NCI-H1105 treated with DMSO at 0.1 percent for 48 hours (cell line): ENCODE measurements at regions not wholly inside any gene's neighbourhood (a gene's known extent, or its start where the extent isn't known, plus 50 kb on each side); places are given as distances from the start of the nearest gene placed in this dataset.
"Not testable (repeated sequence)": the region's sequence is repeated elsewhere in the genome, so short reads cannot be mapped to it uniquely, and the experiment has no call there.

Experiments
- DNase-seq: peaks from one replicate; lab custom pipeline; 2025; lab: John Stamatoyannopoulos, UW

DNA sequence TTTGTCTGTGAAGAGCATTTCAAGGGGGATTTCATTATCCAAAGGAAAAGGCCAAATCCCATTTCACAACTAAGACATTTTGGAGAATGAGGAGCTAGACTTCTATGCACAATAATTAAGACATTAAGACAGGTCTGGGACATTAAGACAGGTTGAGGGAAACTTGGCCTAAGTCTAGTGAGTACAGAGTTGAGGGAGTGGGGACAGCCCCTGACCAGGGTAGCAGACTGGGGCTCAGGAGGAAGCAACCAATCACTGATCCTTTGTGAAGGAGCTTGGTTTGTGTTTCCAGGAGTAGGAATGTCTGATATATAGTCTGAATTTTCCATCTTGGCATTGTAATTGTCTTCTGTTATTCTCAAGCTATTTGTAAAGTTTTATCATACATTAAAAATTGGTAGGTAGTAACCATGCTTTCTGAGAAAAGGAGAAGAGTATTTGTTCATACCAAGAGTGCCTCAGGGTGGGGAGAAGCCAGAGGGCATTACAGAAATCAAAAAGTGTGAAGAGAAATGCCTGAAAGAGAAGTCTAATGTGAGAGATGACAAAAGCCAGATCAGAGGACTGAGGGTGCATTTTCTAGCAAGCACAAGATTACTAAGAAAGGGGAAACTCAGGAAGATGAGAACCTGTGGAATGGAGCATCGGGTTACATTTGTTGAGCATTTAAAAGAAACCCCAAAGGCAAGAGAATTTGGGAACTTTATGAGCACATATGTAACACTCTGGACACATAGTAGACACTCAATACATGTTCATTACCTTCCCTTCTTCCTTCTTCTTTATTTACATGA lies 189.3 kb upstream of the PIK3R1 start:
- no peak for DNase-seq

DNA sequence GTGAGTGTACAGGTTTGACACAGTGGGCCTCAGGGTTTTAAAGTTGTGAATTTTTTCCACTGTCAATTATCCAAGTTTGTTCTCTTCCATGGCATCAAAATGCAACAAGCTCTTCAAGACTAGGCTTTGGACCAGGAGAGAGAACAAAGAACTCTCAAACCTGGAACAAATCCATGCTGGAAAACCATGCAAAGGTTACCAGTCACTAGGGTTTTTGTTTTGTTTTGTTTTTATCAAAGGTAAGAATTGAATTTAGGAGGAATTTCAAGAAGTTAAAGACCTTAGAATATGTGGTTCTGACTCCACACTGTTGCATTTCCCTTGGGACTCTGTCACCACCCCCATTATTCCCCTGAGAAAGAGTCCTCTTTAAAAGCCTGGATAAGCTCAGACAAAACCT lies 191.1 kb upstream of the PIK3R1 start:
- DNase-seq, result no peak

DNA sequence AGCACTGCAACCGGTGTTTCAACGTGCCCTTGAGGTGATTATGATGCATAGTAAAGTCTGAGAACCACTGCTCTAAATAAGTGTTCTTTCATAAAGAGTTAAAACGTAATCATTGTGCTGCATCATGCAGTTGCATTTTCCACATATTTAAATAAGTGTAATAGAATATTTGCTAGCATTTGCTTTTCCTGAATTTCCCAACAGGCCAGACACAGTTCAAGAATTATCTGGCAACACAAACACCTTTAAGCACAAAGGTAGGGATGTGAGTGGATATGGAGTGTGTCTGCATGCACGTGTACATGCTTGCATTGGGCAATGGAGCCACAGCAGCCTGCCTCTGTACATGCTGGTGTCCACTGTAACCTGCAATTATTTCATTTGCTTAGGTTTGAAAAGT lies 193.6 kb upstream of the PIK3R1 start:
- DNase-seq, result no peak

DNA sequence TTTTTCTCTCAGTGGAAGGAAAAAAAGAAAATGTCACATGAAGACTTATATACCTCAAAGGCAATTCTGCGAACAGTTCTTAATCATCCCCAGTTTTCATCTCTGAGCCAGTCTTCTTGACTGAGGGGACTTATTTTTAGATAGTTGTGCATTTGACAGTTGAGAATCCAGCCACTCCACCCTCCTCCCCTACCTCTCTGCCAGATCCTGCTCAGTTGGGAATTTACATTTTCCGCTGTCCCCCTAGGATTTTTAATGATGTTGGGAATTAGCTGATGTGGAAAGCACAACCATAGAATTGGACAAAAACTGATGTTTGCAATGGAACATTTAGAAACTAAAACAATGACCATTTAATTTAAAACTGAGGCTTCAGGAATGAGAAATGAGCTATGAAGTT lies 194.3 kb upstream of the PIK3R1 start:
- no peak for DNase-seq

DNA sequence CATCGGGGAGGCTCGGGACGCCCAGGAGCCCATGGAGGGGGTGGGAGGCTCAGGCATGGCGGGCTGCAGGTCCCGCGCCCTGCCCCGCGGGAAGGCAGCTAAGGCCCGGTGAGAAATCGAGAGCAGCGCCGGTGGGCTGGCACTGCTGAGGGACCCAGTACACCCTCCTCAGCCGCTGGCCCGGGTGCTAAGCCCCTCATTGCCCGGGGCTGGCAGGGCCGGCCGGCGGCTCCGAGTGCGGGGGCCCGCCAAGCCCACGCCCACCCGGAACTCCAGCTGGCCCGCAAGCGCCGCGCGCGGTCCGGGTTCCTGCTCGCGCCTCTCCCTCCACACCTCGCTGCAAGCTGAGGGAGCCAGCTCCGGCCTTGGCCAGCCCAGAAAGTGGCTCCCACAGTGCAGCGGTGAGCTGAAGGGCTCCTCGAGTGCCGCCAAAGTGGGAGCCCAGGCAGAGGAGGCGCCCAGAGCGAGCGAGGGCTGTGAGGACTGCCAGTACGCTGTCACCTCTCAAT lies 195.0 kb upstream of the PIK3R1 start:
- not testable (repeated sequence) for DNase-seq

- no peak for DNase-seq
Observed at GRCh38 chr5:68015381-68016302, 199.9 kb upstream of the PIK3R1 start.

DNA sequence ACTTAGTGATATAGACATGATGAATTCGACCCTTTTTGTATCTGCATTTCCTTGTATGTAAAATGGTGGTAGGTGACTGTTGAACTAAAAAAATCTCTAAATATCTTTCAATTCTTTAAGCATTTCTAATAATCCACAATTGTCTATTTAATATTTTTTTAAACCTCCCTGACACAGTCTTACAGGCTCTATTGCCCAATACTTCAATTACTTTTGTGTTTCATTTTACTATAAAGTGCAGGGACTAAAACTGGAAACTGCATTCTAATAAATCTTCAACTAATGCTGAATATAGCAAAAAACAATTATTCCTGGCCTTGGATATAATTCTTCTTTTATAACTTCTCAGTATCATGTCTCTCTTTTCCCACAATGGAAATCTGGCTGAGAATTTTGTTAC lies 202.7 kb upstream of the PIK3R1 start:
- DNase-seq, result no peak

GRCh38 chr5:68012429-68012828 lies 203.1 kb upstream of the PIK3R1 start:
- DNase-seq, result no peak

GRCh38 chr5:68011801-68012200 lies 203.8 kb upstream of the PIK3R1 start:
- no peak for DNase-seq

DNA sequence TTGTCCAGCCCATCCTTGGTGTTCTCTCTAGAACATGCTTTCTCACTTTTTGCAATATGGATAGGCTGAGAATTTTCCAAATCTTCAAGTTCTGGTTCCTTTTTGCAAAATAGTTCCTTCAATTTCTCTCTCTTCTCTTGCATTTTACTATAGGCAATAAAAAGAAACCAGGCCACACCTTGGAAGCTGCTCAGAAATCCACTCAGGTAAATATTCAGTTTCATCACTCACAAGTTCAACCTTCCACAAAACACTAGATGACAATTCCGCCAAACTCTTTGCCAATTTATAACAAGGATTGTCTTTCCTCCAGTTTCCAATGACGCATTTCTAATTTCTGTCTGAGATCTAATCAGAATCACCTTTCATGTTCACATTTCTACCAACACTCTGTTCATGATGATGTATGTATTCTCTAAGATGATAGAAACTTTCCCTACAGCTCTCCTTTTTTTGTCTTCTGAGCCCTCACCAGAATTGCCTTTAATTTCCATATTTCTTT lies 204.2 kb upstream of the PIK3R1 start:
- no peak for DNase-seq

- DNase-seq, result no peak
Observed at GRCh38 chr5:68010740-68011139, 204.8 kb upstream of the PIK3R1 start.

DNA sequence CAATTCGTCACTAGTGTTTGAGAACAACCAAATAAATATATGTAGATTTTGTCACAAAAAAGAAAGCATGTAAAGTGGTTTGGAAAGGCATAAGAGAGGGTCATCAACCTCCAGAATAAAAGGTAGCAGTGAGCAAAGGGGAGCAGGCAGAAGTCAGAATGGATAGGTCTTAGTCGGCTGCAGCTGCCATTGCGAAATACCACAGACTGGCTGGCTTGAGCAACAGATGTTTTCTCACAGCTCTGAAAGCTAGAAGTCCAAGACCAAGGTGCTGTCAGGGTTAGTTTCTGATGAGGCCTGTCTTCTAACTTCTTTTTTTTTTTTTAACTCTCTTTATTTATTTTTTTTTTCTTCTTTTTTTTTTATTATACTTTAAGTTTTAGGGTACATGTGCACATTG lies 208.1 kb upstream of the PIK3R1 start:
- no peak for DNase-seq

DNA sequence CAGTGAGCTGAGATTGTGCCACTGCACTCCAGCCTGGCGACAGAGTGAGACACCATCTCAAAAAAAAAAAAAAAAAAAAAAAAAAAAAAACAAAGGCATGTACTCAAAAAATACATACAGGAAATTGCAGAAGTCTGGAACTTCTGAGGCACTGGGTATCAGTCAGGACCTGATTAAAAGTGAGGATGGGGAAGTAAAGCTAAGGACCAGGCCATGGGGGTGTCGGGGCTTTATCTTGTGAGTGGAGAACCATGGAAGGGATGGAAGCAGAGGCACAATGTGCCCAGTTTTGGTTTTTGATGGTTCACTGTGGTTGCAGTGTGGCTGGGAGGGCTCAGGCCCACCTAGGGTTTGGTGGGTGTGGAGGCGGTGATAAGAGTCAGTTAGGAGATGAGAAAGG lies 212.7 kb upstream of the PIK3R1 start:
- no peak for DNase-seq

DNA sequence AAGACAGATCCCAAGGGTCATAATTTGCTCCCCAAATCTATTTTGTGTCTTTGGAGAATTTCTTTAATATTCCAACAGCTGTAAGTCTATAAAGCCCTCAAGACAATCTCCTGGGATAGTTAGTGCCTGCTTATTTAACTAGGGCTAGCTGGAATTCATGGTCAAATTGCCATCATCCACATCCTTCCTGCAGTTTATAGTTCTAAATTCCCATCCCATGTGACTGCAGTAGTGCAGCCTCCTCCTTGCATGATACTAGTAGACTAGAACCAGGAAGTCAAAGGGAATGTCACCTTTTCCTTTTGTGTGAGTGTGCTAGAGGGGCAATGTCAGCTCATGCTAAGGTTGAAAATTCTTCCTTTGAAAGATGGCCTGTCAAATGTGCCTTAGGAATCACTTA lies 214.8 kb upstream of the PIK3R1 start:
- DNase-seq, result no peak

DNA sequence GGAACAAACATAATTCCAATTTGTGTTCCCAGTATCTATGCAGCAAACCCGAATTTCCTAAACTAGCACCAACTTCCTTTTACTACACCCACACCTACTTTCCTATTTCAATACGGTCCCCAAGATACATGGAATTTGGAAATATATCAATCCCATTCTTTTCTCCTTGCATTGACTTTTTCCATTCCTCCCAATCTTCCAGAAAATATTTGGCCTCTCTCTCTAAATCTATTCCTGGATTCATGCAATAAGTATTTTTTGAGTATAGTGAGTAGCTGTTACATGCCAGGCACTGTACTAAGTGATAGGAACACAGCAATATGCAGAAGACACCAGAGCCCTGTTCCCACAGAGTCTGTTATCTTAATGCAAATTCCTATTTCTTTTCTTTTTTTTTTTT lies 216.2 kb upstream of the PIK3R1 start:
- DNase-seq, result no peak

DNA sequence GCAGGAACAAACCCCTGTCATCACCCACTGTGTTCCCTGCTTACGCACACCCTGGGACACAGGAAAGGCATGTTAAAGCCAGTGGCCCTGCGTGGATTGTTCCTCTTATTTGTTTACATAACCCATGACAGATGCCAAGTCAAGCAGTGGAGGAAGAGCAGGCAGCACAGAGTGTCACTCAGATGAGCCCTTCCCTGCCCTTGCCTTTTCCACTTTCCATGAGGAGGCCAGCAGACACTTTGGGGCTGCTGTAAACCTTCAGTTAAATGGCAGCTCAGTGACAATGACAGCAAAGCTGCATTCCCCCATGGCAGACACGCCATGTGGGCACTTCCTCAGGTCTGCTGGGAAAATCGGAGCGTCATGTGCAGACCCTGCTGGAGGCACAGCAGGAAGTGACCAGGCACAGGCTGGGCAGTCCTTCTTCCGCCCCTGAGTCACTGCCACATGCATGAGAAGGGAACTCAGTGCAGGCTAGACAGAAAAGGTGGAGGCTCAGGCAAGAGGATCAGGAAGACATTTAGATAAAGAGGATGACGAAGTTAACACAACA lies 216.8 kb upstream of the PIK3R1 start:
- DNase-seq, result no peak

DNA sequence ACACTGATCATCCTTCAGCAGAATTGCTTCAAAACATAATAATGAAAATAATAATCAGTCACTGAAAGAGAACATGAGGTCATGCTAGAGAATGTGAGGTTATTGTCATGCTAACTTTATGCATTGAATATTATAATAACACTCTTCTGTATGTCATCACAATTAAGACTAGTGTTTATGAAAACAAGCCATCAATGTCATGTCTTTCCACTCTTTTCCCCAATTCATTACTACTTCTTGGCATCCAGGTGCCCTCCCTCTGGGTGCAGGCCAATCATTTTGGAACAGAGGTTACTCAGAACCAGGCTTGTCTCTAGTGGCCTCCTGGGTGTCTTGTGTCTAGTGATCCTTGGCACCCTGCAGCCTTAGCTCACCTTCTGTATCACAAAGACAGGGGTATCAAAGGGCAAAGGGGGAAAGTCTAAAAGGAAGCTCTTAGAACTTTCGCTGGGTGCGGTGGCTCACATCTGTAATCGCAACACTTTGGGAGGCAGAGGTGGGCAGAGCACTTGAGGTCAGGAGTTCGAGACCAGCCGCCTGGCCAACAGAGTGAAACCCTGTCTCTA lies 217.6 kb upstream of the PIK3R1 start:
- DNase-seq, result no peak

- no peak for DNase-seq
Observed at GRCh38 chr5:67997148-67997547, 218.4 kb upstream of the PIK3R1 start.

GRCh38 chr5:67996596-67996995 lies 219.0 kb upstream of the PIK3R1 start:
- no peak for DNase-seq

GRCh38 chr5:67992923-67993322 lies 222.6 kb upstream of the PIK3R1 start:
- no peak for DNase-seq

- DNase-seq, result no peak
Observed at GRCh38 chr5:67989456-67989855, 226.1 kb upstream of the PIK3R1 start.

DNA sequence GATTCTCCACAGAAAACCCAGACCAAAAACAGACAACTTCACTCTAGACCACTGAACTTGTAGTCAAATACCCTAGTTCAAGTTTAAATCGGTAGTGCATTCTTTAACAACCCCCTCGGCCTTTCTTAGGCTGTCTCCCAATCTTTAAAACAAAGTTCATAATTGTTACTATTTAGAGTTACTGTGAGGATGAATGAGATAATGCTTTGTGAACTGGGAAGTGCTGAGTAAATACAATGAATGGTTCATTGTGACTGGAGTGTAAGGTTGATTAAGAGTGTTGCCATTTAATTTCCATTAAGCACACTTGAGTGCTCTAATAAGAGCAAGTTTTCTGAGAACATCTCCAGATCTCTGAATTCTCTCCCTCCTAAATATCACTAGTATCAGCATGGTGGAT lies 228.8 kb upstream of the PIK3R1 start:
- DNase-seq, result no peak
